Cardiac muscle cell (in vitro differentiated cells and primary cell): ENCODE measurements at regions not wholly inside any gene's neighbourhood (a gene's known extent, or its start where the extent isn't known, plus 50 kb on each side); places are given as distances from the start of the nearest gene placed in this dataset.

ENCODE experiments used
- DNase-seq, 2 donors: peaks; one replicate each; pipeline versions ENCODE4 v3.0.0 to v3.0.0-alpha.2; 2010 to 2017; ENCODE audit warnings: low read depth in 1 of 2, low spot score in 1 of 2
- H3K27ac ChIP-seq: fragments of 200-600 bp; sonication (generic); 2 replicates; pipeline ENCODE4 v1.5.1; 2016
- H3K27me3 ChIP-seq: fragments of 200-600 bp; sonication (generic); 2 replicates; pipeline ENCODE4 v1.6.0; 2016; ENCODE audit warnings: control low read depth
- H3K36me3 ChIP-seq: fragments of 200-600 bp; sonication (generic); 2 replicates; pipeline ENCODE4 v1.5.1; 2016; ENCODE audit warnings: control low read depth
- H3K4me1 ChIP-seq: fragments of 200-600 bp; sonication (generic); 2 replicates; pipeline ENCODE4 v1.8.1; 2017; ENCODE audit warnings: low read depth, mild to moderate bottlenecking, mixed run types
- H3K4me3 ChIP-seq: fragments of 200-600 bp; sonication (generic); 2 replicates; pipeline ENCODE4 v1.5.1; 2016; ENCODE audit warnings: mild to moderate bottlenecking
- H3K9me3 ChIP-seq: fragments of 200-600 bp; sonication (generic); 2 replicates; pipeline ENCODE4 v1.5.1; 2017; ENCODE audit warnings: low read depth, mild to moderate bottlenecking, control low read depth
- CTCF ChIP-seq: IDR thresholded peaks from 2 replicates; pipeline ENCODE4 v1.5.1; 2012; ENCODE audit warnings: low read depth, mild to moderate bottlenecking, low read length

- H3K27ac ChIP-seq, result no peak overlapping the region
Observed at GRCh38 chr4:13881892-13882291, 254.4 kb upstream of the BOD1L1 start.

GRCh38 chr4:13887010-13887409 is 259.5 kb upstream of the BOD1L1 start:
- no peak for DNase-seq
- no peaks in the 10 kb centered on the region for H3K36me3 ChIP-seq
- no peaks in the 10 kb centered on the region for H3K27me3 ChIP-seq
- H3K27ac ChIP-seq, result no peak overlapping the region
- TF ChIP-seq CTCF, result no peak
- H3K4me3 ChIP-seq, result no peak overlapping the region
- H3K9me3 ChIP-seq, result no peaks in the 10 kb centered on the region
- no peaks in the 10 kb centered on the region for H3K4me1 ChIP-seq

More at GRCh38 chr4:13881892-13882291, 254.4 kb upstream of the BOD1L1 start:
- DNase-seq, result peak in 1 of 2 donors; percentile 40
- Histone ChIP-seq H3K4me1 (no peaks in the 10 kb centered on the region), H3K4me3 (no peak overlapping the region), H3K27me3 (no peaks in the 10 kb centered on the region), H3K36me3 (no peaks in the 10 kb centered on the region), H3K9me3 (no peaks in the 10 kb centered on the region)
- TF ChIP-seq CTCF, result peak; percentile 28

- no peak for TF ChIP-seq CTCF
- Histone ChIP-seq H3K27ac (no peak overlapping the region), H3K36me3 (no peaks in the 10 kb centered on the region), H3K4me1 (no peaks in the 10 kb centered on the region), H3K27me3 (no peaks in the 10 kb centered on the region), H3K9me3 (no peaks in the 10 kb centered on the region), H3K4me3 (no peak overlapping the region)
- DNase-seq, result peak in 1 of 2 donors; percentile 91
Observed at GRCh38 chr4:13888112-13888511, 260.6 kb upstream of the BOD1L1 start.

GRCh38 chr4:13891544-13891939 is 264.0 kb upstream of the BOD1L1 start:
- no peak for DNase-seq
- Histone ChIP-seq H3K36me3 (no peaks in the 10 kb centered on the region), H3K4me3 (no peak overlapping the region), H3K9me3 (no peaks in the 10 kb centered on the region), H3K27me3 (no peaks in the 10 kb centered on the region), H3K4me1 (no peaks in the 10 kb centered on the region), H3K27ac (no peak overlapping the region)
- TF ChIP-seq CTCF, result no peak

GRCh38 chr4:13892739-13893105 is 265.2 kb upstream of the BOD1L1 start:
- TF ChIP-seq CTCF, result no peak
- Histone ChIP-seq H3K27me3 (no peaks in the 10 kb centered on the region), H3K9me3 (no peaks in the 10 kb centered on the region), H3K4me1 (no peaks in the 10 kb centered on the region), H3K36me3 (no peaks in the 10 kb centered on the region), H3K4me3 (no peak overlapping the region), H3K27ac (no peak overlapping the region)
- peak in 1 of 2 donors; percentile 75 for DNase-seq

- no peaks in the 10 kb centered on the region for H3K4me1 ChIP-seq
- H3K4me3 ChIP-seq, result no peak overlapping the region
- H3K36me3 ChIP-seq, result no peaks in the 10 kb centered on the region
- no peak overlapping the region for H3K27ac ChIP-seq
- DNase-seq, result no peak
- H3K27me3 ChIP-seq, result no peaks in the 10 kb centered on the region
- no peaks in the 10 kb centered on the region for H3K9me3 ChIP-seq
- TF ChIP-seq CTCF, result no peak
Observed at GRCh38 chr4:13893211-13893610, 265.7 kb upstream of the BOD1L1 start.
